HepG2 (cell line): ENCODE measurements at regions not wholly inside any gene's neighbourhood (a gene's known extent, or its start where the extent isn't known, plus 50 kb on each side); places are given as distances from the start of the nearest gene placed in this dataset.

Source experiments
- ATAC-seq: fragments of 200-7000 bp; cut with Tn5 transposase; 3 replicates; pipeline ENCODE4 v1.9.1; 2020; ENCODE audit warnings: mild to moderate bottlenecking, moderate library complexity
- BruUV-seq: library from RNA; stranded (reverse); fragments of 400-500 nt; replicated peaks from 2 replicates; lab custom pipeline; 2021; lab: Mats Ljungman, UMichigan
- CTCF ChIA-PET: fragments of 300-600 bp; formaldehyde crosslinking; extraction: SDS; loops from one replicate; lab custom pipeline; 2021; ENCODE audit warnings: low total read pairs, inconsistent platforms, low intra/inter-chr PET ratio; lab: Yijun Ruan, JAX
- POLR2A ChIA-PET: fragments of 350-600 bp; sonication (Branson Sonifier 250); formaldehyde crosslinking; loops from one replicate; lab custom pipeline; 2020; ENCODE audit warnings: antibody characterized with exemption, inconsistent platforms; lab: Yijun Ruan, JAX
- DNase-seq: peaks from one replicate; pipeline ENCODE4 v3.0.0-alpha.2; 2015; ENCODE audit warnings: low spot score
- FAIRE-seq: peaks from 3 replicates; lab custom pipeline; 2011; peaks lifted over from hg19 to GRCh38; lab: Jason Lieb, UNC
- H2AFZ ChIP-seq: one replicate; pipeline ENCODE4 v1.6.1; 2011; ENCODE audit warnings: low read length, inconsistent platforms
- H3K27ac ChIP-seq: fragments of 300-600 bp; 3 replicates; pipeline ENCODE4 v1.8.0; 2011; ENCODE audit warnings: mixed run types, mild to moderate bottlenecking, mixed read lengths, low read length, inconsistent platforms; ENCODE audit not compliant: insufficient read depth; ENCODE audit errors: extremely low read length
- H3K27me3 ChIP-seq, 2 experiments: fragments of 200-600 bp in 1 of 2; 2 replicates in 1 of 2; 3 replicates in 1 of 2; pipeline versions ENCODE4 v1.6.0 to v1.8.0; 2011; ENCODE audit warnings: low read length in 2 of 2, mild to moderate bottlenecking in 2 of 2, moderate library complexity in 2 of 2, inconsistent platforms in 1 of 2; ENCODE audit not compliant: insufficient read depth in 2 of 2, control insufficient read depth in 1 of 2
- H3K36me3 ChIP-seq, 2 experiments: fragments of 200-600 bp in 1 of 2; replicated peaks in 1 of 2; 2 replicates in 1 of 2; 3 replicates in 1 of 2; pipeline versions ENCODE4 v1.5.1 to v1.8.0; 2011; ENCODE audit warnings: low read length in 2 of 2, inconsistent platforms in 1 of 2; ENCODE audit not compliant: insufficient read depth in 2 of 2, control insufficient read depth in 1 of 2
- H3K4me1 ChIP-seq: 2 replicates; pipeline ENCODE4 v1.5.1; 2012; ENCODE audit warnings: low read length, inconsistent platforms; ENCODE audit not compliant: insufficient read depth
- H3K4me2 ChIP-seq: 2 replicates; pipeline ENCODE4 v1.6.0; 2011; ENCODE audit warnings: low read depth, low read length, inconsistent platforms
- H3K4me3 ChIP-seq, 3 experiments: fragments of 200-600 bp in 1 of 3; sonication (generic), shearing (Covaris generic) in 1 of 3; replicated peaks in 1 of 3; 2 replicates each; pipeline ENCODE4 v1.5.1; 2011 to 2016; ENCODE audit warnings: low read length in 3 of 3, inconsistent platforms in 2 of 3, low read depth in 2 of 3, mild to moderate bottlenecking in 2 of 3, control low read depth in 1 of 3, mixed read lengths in 1 of 3; ENCODE audit not compliant: insufficient read depth in 1 of 3
- H3K79me2 ChIP-seq: one replicate; pipeline ENCODE4 v1.6.1; 2011; ENCODE audit warnings: low read length, inconsistent platforms; ENCODE audit not compliant: insufficient read depth
- H3K9ac ChIP-seq: 2 replicates; pipeline ENCODE4 v1.6.0; 2011; ENCODE audit warnings: mild to moderate bottlenecking, low read depth, low read length, inconsistent platforms; ENCODE audit not compliant: insufficient read depth
- H3K9me3 ChIP-seq: 2 replicates; pipeline ENCODE4 v1.5.1; 2012; ENCODE audit warnings: mild to moderate bottlenecking, low read length
- H4K20me1 ChIP-seq: 2 replicates; pipeline ENCODE4 v1.6.0; 2011; ENCODE audit warnings: inconsistent platforms, mild to moderate bottlenecking, low read length, moderate library complexity; ENCODE audit not compliant: insufficient read depth
- ATF7 ChIP-seq, 2 experiments: fragments of 450-650 bp in 1 of 2; sonication (generic) in 1 of 2; formaldehyde crosslinking in 1 of 2; IDR thresholded peaks; 2 replicates each; pipeline versions ENCODE4 v1.4.0 to v1.6.1; 2016 to 2020; ENCODE audit warnings: antibody characterized with exemption in 1 of 2, mild to moderate bottlenecking in 1 of 2, missing genetic modification reagents in 1 of 2
- EEA1 ChIP-seq: sonication (generic); formaldehyde crosslinking; IDR thresholded peaks from 2 replicates; pipeline ENCODE4 v1.5.1; 2020; ENCODE audit warnings: mild to moderate bottlenecking, missing genetic modification reagents, borderline replicate concordance
- HHEX ChIP-seq: IDR thresholded peaks from 2 replicates; pipeline ENCODE4 v1.6.1; 2016; ENCODE audit warnings: control low read depth
- SIN3A ChIP-seq: IDR thresholded peaks from 2 replicates; pipeline ENCODE4 v1.6.1; 2011; ENCODE audit warnings: low read depth, mild to moderate bottlenecking, control low read depth, low read length, borderline replicate concordance
- SRSF9 ChIP-seq: fragments of 200-400 bp; formaldehyde crosslinking; IDR thresholded peaks from 2 replicates; pipeline ENCODE4 v1.6.1; 2018; ENCODE audit warnings: borderline replicate concordance, mild to moderate bottlenecking, low read depth, low read length; ENCODE audit not compliant: insufficient read depth, poor library complexity, severe bottlenecking
- STAT6 ChIP-seq: sonication (generic); formaldehyde crosslinking; IDR thresholded peaks from 2 replicates; pipeline ENCODE4 v1.4.0; 2020; ENCODE audit warnings: missing genetic modification reagents, mild to moderate bottlenecking, borderline replicate concordance
- ZBTB33 ChIP-seq: sonication (generic); formaldehyde crosslinking; IDR thresholded peaks from 2 replicates; pipeline ENCODE4 v1.4.0; 2020; ENCODE audit warnings: missing genetic modification reagents
- ZBTB7A ChIP-seq: sonication (generic); formaldehyde crosslinking; IDR thresholded peaks from 2 replicates; pipeline ENCODE4 v1.8.0; 2022; ENCODE audit warnings: mild to moderate bottlenecking, missing genetic modification reagents
- ZEB1 ChIP-seq: IDR thresholded peaks from 2 replicates; pipeline ENCODE4 v1.6.1; 2012; ENCODE audit warnings: mild to moderate bottlenecking, low read depth, inconsistent platforms; ENCODE audit not compliant: insufficient replicate concordance
- ZFYVE20 ChIP-seq: sonication (generic); formaldehyde crosslinking; IDR thresholded peaks from 2 replicates; pipeline ENCODE4 v1.8.0; 2023; ENCODE audit warnings: low read depth, mild to moderate bottlenecking, moderate library complexity, missing genetic modification reagents, borderline replicate concordance
- ZNF224 ChIP-seq: sonication (generic); formaldehyde crosslinking; IDR thresholded peaks from 2 replicates; pipeline ENCODE4 v1.5.0; 2020; ENCODE audit warnings: mild to moderate bottlenecking, missing genetic modification reagents
- ZNF280D ChIP-seq: sonication (generic); formaldehyde crosslinking; IDR thresholded peaks from 2 replicates; pipeline ENCODE4 v1.5.1; 2020; ENCODE audit warnings: mild to moderate bottlenecking, missing genetic modification reagents
- ZNF331 ChIP-seq: sonication (generic); formaldehyde crosslinking; IDR thresholded peaks from 2 replicates; pipeline ENCODE4 v1.4.0; 2020; ENCODE audit warnings: missing genetic modification reagents
- ZNF430 ChIP-seq: sonication (generic); formaldehyde crosslinking; IDR thresholded peaks from 2 replicates; pipeline ENCODE4 v1.9.0; 2021; ENCODE audit warnings: mild to moderate bottlenecking, missing genetic modification reagents
- ZNF644 ChIP-seq: IDR thresholded peaks from 2 replicates; pipeline ENCODE4 v1.6.1; 2016; ENCODE audit warnings: low read depth
- ZNF709 ChIP-seq: sonication (generic); formaldehyde crosslinking; IDR thresholded peaks from 2 replicates; pipeline ENCODE4 v1.5.0; 2020; ENCODE audit warnings: mild to moderate bottlenecking, missing genetic modification reagents
- whole genome bisulfite sequencing: methylation state at CpG from one replicate; pipeline ENCODE4 v1.1.6; 2017; ENCODE audit warnings: low lambda C conversion rate; 5-methylcytosine and 5-hydroxymethylcytosine counted together
- in situ Hi-C: cut with HindIII; loops from 2 replicates; pipeline ENCODE4 v1.10.0; 2017; ENCODE audit warnings: low pct_unique_long_range_greater_than_20kb; ENCODE audit not compliant: extremely low pct_ligation_motif_present
- intact Hi-C: fragments of 100-400 bp; cut with micrococcal nuclease; formaldehyde crosslinking; loops from one replicate; pipeline ENCODE4 v1.10.0; 2022; ENCODE audit not compliant: unreplicated experiment

GRCh38 chr9:78441822-78442431 is 145.0 kb downstream of the PSAT1 start:
- Histone ChIP-seq H3K27ac (no peak overlapping the region), H4K20me1 (no peaks in the 10 kb centered on the region), H3K36me3 (no peaks in the 10 kb centered on the region), H3K9ac (no peak overlapping the region), H3K27me3 (no peaks in the 10 kb centered on the region; a peak in 1 of 5 replicates), H2AFZ (no peak overlapping the region), H3K4me1 (no peaks in the 10 kb centered on the region), H3K4me3 (no peak overlapping the region), H3K9me3 (no peaks in the 10 kb centered on the region), H3K4me2 (no peak overlapping the region), H3K79me2 (no peaks in the 10 kb centered on the region)
- WGBS, result 78% methylated on average over 17 of the region's 46 CpGs
- CTCF ChIA-PET, result no interaction called here
- no peak for ATAC-seq
- no peak for FAIRE-seq
- intact Hi-C loops (no loop called here), in situ Hi-C loops (no loop called here)
- POLR2A ChIA-PET, result no interaction called here
- DNase-seq, result no peak
- BruUV-seq, result no TSS peak
- TF ChIP-seq ATF7 (IDR thresholded peaks at IDR 0.05) (no peak), ATF7 (CRISPR knock-in tag; IDR thresholded peaks at IDR 0.05) (no peak), ZBTB7A (CRISPR knock-in tag) (no peak), ZNF709 (CRISPR knock-in tag) (no peak), ZNF224 (CRISPR knock-in tag) (no peak), ZBTB33 (CRISPR knock-in tag) (no peak), HHEX (CRISPR knock-in tag) (no peak), SRSF9 (no peak), ZFYVE20 (CRISPR knock-in tag) (no peak), STAT6 (no peak), SIN3A (no peak), ZNF280D (no peak), ZNF644 (CRISPR knock-in tag) (no peak), ZNF430 (no peak), EEA1 (CRISPR knock-in tag) (no peak), ZNF331 (CRISPR knock-in tag) (no peak), ZEB1 (no peak)
